Psoas muscle (tissue), 7 donors: ENCODE measurements at regions not wholly inside any gene's neighbourhood (a gene's known extent, or its start where the extent isn't known, plus 50 kb on each side); places are given as distances from the start of the nearest gene placed in this dataset.

Experiments
- ATAC-seq, 4 donors: fragments of 200-7000 bp; cut with Tn5 transposase; one replicate each; pipeline ENCODE4 v1.9.1; 2020; ENCODE audit warnings: moderate library complexity in 3 of 4, mild to moderate bottlenecking in 2 of 4
- DNase-seq, 2 donors: peaks; one replicate each; pipeline ENCODE4 v3.0.0-alpha.2; 2020
- H3K27ac ChIP-seq: fragments of 200-600 bp; one replicate; pipeline ENCODE4 v1.8.0; 2022
- H3K27me3 ChIP-seq, 3 donors: fragments of 200-600 bp in 1 of 3; one replicate each; pipeline versions ENCODE4 v1.6.1 to v1.8.0; 2013 to 2022; ENCODE audit warnings: low read length in 2 of 3, mild to moderate bottlenecking in 2 of 3, moderate library complexity in 1 of 3; ENCODE audit not compliant: insufficient read depth in 3 of 3
- H3K36me3 ChIP-seq, 2 donors: fragments of 200-600 bp in 1 of 2; one replicate each; pipeline versions ENCODE4 v1.6.1 to v1.8.0; 2013 to 2022; ENCODE audit warnings: low read depth in 1 of 2, mild to moderate bottlenecking in 1 of 2, moderate library complexity in 1 of 2; ENCODE audit not compliant: insufficient read depth in 1 of 2
- H3K4me1 ChIP-seq: fragments of 200-600 bp; one replicate; pipeline ENCODE4 v1.8.0; 2022
- H3K4me3 ChIP-seq: fragments of 200-600 bp; one replicate; pipeline ENCODE4 v1.8.0; 2022; ENCODE audit warnings: mild to moderate bottlenecking
- H3K9me3 ChIP-seq: fragments of 200-600 bp; one replicate; pipeline ENCODE4 v1.8.0; 2022
- CTCF ChIP-seq: fragments of 200-600 bp; IDR thresholded peaks from one replicate; pipeline ENCODE4 v1.8.0; 2022; ENCODE audit warnings: antibody characterized with exemption
- WGBS, 3 donors: extraction: QIAGEN DNeasy Blood & Tissue Kit; methylation state at CpG; one replicate each; pipeline versions ENCODE4 v1.1.6 to v1.1.7; 2013; 5-methylcytosine and 5-hydroxymethylcytosine counted together
- intact Hi-C, 2 donors: fragments of 100-400 bp; cut with DNase I; formaldehyde crosslinking; loops; one replicate each; pipeline versions ENCODE4 v1.11.0 to v1.14.2; 2022
- donor health status: healthy with polysubstance abuse.
- donor health status: DM: no; HTN: no; CAD: no; lungs with moderate emphysema.
- donor health status: Bipolar disorder and iron deficiency.
- donor health status: healthy.
- donor health status: DM: yes; HTN: yes; CAD: no.
- donor health status: DM: no; HTN: no; CAD: no.
- donor health status: DM: yes; HTN: yes; CAD: no.

- no peaks in the 10 kb centered on the region for H3K36me3 ChIP-seq
- H3K27ac ChIP-seq, result no peak overlapping the region
- DNase-seq (no peak), ATAC-seq (no peak)
- no peak for TF ChIP-seq CTCF
- no peak overlapping the region for H3K4me3 ChIP-seq
- no peaks in the 10 kb centered on the region for H3K4me1 ChIP-seq
- 84 to 93% (median 90%) methylated on average over 1 of the region's 1 CpG for WGBS, 3 donors
- intact Hi-C loops, result no loop called here
- H3K9me3 ChIP-seq, result no peaks in the 10 kb centered on the region
- H3K27me3 ChIP-seq, result no peaks in the 10 kb centered on the region
Measured at GRCh38 chr10:63940277-63940922, 419.2 kb downstream of the REEP3 start.

- Histone ChIP-seq H3K36me3 (no peaks in the 10 kb centered on the region), H3K27me3 (no peaks in the 10 kb centered on the region), H3K27ac (no peak overlapping the region), H3K4me3 (no peak overlapping the region), H3K9me3 (peaks cover 5% of the 10 kb centered on the region), H3K4me1 (no peaks in the 10 kb centered on the region)
- intact Hi-C loops, result no loop called here
- ATAC-seq (no peak), DNase-seq (no peak)
- TF ChIP-seq CTCF, result no peak
- WGBS, 3 donors, result 75 to 82% (median 80%) methylated on average over 2 of the region's 2 CpGs
Measured at GRCh38 chr10:63964406-63964805, 443.2 kb downstream of the REEP3 start.

GRCh38 chr10:63965846-63966245 lies 444.6 kb downstream of the REEP3 start:
- H3K4me1 ChIP-seq, result no peaks in the 10 kb centered on the region
- no peak for DNase-seq
- H3K27ac ChIP-seq, result no peak overlapping the region
- WGBS, 3 donors, result 24 to 33% (median 24%) methylated on average over 4 of the region's 4 CpGs
- H3K4me3 ChIP-seq, result no peak overlapping the region
- H3K27me3 ChIP-seq, result no peaks in the 10 kb centered on the region
- TF ChIP-seq CTCF, result no peak
- peaks cover 5% of the 10 kb centered on the region for H3K9me3 ChIP-seq
- no peaks in the 10 kb centered on the region for H3K36me3 ChIP-seq
- intact Hi-C loops, result no loop called here
- no peak for ATAC-seq

- Histone ChIP-seq H3K27ac (no peak overlapping the region), H3K9me3 (peaks cover 5% of the 10 kb centered on the region), H3K36me3 (no peaks in the 10 kb centered on the region), H3K4me1 (no peaks in the 10 kb centered on the region), H3K27me3 (peaks cover 0 to 3% (median 0%) of the 10 kb centered on the region in 3 donors), H3K4me3 (no peak overlapping the region)
- TF ChIP-seq CTCF, result no peak
- 88 to 94% (median 88%) methylated on average over 50 to 51 of the region's 51 CpGs for WGBS, 3 donors
- no peak for ATAC-seq
- intact Hi-C loops, result loop anchor here in 1 of 2 donors (10.0 kb wide), 1 partner anchor 98 kb away; no protein-coding TSS in a partner anchor
- no peak for DNase-seq
Measured at GRCh38 chr10:63972949-63973827, 452.0 kb downstream of the REEP3 start.
